Hindlimb muscle (tissue), 1 donor: ENCODE measurements at regions not wholly inside any gene's neighbourhood (a gene's known extent, or its start where the extent isn't known, plus 50 kb on each side); places are given as distances from the start of the nearest gene placed in this dataset.
A peak's percentile ranks its signal among the peaks of the same experiment; 100 is the strongest.
"Not testable (repeated sequence)": the region's sequence is repeated elsewhere in the genome, so short reads cannot be mapped to it uniquely, and the experiment has no call there.

ENCODE experiments used
- DNase-seq: peaks from one replicate; pipeline ENCODE4 v3.0.0-alpha.2; 2013

GRCh38 chr16:31581065-31581464, 53.4 kb downstream of the AHSP start:
- not testable (repeated sequence) for DNase-seq

- not testable (repeated sequence) for DNase-seq
Observed at GRCh38 chr16:31601737-31602384, 74.2 kb downstream of the AHSP start.

- no peak for DNase-seq
Observed at GRCh38 chr16:31618130-31618529, 90.4 kb downstream of the AHSP start.

GRCh38 chr16:31636433-31636832, 108.7 kb downstream of the AHSP start:
- DNase-seq: no peak

DNA sequence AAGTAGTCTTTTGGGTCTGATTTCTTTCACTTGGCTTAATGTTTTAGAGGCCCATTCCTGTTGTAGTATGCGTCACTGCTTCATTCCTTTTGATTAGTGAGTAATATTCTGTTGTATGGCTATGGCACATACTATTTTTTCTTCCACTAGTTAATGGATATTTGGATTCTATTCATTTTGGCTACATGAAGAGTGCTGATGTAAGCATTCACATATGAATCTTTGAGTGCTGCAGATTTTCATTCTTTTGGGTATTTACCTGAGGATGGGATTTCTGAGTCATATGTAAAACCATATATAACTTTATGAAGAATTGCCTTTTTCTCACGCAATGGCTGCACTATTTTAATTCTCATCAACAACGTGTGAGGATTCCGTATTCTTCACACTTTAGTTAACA, 113.6 kb downstream of the AHSP start:
- DNase-seq: no peak

DNA sequence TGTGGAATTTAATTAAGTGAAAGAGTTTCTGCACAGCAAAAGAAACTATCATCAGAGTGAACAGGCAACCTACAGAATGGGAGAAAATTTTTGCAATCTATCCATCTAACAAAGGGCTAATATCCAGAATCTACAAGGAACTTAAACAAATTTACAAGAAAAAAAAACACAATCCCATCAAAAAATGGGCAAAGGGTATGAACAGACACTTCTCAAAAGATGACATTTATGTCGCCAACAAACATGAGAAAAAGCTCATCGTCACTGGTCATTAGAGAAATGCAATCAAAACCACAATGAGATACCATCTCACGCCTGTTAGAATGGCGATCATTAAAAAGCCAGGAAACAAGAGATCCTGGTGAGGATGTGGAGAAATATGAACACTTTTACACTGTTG, 128.0 kb downstream of the AHSP start:
- DNase-seq: not testable (repeated sequence)

DNA sequence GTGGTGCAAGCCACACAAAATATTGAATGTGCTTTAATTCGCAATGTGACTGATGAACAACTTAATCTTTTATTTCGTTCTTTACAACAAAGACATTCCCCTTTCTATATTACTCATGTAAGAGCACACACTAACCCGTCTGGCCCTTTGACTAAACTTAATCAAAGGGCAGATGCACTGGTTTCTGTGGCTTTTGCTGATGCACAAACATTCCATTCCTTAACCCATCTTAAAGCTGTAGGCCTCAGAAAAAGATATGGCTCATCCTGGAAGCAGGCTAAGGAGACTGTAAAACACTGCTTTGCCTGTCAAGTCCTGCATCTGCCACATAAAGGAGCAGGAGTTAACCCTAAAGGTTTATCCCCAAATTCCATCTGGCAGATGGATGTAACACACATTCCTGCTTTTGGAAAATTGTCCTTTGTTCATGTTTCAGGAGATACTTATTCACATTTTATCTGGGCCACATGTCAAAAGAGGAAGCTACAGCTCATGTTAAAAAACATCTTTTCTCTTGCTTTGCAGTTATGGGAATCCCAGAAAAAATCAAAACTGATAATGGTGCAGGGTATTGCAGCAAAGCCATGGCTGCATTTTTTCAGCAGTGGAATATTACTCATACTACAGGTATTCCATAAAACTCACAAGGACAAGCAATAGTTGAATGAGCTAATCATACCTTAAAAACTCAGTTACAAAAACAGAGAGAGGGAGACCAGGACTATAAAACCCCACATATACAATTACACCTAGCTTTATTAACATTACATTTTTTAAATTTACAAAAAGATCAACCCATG, 137.2 kb downstream of the AHSP start:
- no peak for DNase-seq

- DNase-seq: no peak
Observed at GRCh38 chr16:31674686-31675085, 147.0 kb downstream of the AHSP start.

DNA sequence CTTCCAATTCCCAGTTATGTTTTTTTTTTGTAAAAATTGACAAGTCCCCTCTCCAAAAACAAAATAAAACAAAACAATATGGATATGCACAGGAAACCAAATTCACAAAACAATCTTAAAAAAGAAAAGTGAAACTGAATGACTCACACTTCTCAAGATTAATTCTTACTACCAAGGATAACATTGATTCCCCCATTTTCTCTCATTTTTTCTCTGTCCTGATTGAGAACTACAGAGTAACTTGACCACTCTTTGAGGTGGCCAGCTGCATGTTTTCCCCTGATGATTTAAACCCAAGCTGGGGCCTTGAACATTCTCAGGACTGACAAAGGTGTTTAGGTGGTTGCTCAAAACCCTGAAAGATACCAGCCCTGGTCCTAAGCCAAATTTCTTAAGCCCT, 149.0 kb downstream of the AHSP start:
- no peak for DNase-seq

DNA sequence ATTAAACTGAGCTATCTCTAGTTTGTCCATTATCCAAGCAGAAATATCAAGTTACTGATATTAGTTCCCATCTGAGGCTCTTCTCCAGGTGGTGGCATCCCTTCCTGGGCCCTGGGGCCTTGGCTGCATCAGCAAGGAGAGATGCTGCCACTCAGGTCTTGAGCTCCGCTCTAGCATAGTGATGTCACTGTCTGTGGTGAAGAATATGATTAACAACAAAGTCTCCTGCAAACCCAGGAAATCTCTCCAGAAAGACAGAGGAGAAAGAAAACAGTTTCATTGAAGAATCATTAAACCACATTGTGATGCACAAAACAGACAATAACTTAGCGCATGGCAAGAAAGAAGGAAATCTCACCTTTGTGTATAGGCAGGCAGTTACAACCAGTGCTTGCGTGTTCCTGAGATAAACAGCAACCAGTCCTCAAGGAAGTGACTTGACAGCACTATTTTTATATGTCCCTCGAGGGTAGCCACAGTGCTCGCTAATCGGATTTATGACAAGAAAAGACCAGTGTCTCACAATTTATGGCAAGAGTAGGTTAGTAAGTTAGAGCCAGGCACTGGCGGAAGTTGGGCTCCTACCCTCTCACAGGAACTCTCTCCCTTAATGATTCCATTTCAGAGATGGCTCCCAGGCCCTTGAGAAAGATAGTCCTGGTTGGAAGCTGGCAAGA, 151.1 kb downstream of the AHSP start:
- DNase-seq: no peak

DNA sequence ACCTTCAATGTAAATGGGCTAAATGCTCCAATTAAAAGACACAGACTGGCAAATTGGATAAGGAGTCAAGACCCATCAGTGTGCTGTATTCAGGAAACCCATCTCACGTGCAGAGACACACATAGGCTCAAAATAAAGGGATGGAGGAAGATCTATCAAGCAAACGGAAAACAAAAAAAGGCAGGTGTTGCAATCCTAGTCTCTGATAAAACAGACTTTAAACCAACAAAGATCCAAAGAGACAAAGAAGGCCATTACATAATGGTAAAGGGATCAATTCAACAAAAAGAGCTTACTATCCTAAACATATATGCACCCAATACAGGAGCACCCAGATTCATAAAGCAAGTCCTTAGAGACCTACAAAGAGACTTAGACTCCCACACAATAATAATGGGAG, 161.6 kb downstream of the AHSP start:
- not testable (repeated sequence) for DNase-seq

GRCh38 chr16:31692338-31692737, 164.6 kb downstream of the AHSP start:
- not testable (repeated sequence) for DNase-seq

DNA sequence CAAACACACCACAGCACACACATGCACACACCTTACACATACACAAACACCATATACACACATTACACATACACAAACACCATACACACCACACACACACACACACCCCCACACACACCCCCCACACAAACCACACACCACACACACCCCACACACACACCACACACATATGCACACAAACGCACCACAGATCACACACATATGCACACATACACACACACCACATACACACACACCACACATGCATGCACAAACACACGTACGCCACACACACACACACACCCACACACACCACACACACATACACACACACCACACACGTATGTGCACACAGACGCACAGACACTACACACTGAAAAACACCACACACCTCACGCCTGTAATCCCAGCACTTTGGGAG, 166.0 kb downstream of the AHSP start:
- DNase-seq: no peak

- DNase-seq: no peak
Observed at GRCh38 chr16:31694461-31694860, 166.8 kb downstream of the AHSP start.

- no peak for DNase-seq
Observed at GRCh38 chr16:31695667-31696066, 168.0 kb downstream of the AHSP start.

- no peak for DNase-seq
Observed at GRCh38 chr16:31696968-31697743, 169.5 kb downstream of the AHSP start.

GRCh38 chr16:31697744-31698125, 170.0 kb downstream of the AHSP start:
- no peak for DNase-seq

DNA sequence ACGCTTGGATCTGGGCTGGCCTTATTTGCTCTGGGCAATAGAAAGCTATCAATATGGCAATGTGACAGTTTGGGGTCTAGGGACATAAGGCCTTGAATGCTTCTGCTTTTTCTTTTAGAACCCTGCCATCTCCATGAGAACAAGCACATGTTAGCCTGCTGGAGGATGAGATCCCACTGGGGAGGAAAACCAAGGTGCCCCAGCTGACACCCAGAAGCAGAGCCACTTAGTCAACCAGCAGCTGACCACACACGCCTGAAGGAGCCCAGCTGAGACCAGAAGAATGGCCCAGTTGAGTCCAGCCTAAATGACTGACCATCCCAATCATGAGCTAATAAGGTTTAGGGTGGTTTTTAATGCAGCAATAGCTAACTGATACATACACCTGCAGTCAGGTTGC, 171.2 kb downstream of the AHSP start:
- no peak for DNase-seq

DNA sequence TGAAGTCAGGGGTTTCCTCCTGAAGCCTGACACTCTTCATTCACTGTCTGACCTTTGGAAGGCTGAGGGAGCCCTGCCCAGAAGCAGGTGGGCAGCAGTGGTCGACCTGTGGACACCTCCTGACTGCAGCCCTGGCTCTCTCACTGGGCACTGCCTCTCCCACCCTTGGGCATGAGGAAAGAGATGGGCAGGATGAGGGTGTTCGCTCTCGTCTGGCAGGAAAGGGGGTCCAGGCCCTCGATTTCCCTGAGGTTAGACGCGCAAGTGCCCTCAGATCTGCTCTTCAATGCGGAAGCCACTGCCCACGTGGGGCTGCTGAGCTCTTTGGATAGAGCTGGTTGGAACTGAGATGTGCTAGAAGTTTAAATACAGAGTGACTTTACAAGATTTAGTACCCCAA, 171.9 kb downstream of the AHSP start:
- DNase-seq: no peak

GRCh38 chr16:31700200-31700529, 172.5 kb downstream of the AHSP start:
- DNase-seq: no peak

DNA sequence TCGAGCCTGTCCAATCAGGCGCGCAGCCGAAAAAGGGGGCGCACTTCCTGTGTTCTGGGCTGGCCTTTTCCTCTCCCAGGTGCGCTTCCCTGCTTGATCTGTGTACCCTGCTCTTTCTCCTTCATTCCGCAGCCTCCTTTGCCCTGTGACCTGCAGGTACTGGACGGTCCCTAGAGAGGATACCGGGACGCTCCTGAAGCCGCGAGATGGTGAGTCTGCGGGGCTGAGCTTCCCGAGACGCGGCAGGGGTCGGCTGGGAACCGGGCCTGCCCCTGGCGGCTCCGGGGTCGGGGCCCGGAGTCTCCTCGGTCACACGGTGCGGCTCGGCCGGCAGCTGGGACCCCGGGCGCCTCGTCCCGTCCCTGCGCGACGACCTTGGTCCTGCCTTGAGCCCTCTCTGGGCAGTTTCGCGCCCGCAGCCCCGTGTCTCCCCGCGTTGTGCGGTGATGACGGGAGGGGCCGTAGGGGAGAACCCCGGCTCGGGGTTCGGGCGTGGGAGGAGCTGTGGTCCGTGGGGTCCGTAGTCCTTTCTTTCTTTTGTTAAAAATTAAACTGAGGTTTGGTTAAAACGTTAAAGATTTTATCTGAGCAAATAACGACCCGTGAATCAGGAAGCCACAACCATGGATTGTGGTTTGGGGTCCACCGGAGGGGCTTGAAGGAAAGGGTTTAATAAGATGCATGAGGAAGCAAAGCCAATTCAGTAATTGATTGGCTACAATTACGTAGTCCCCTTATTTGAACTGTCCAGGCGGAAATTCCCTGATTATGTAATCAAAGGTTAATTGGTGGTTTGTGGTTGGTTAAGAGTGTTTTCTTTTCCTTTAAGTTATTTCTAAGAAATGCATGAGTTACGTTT, 172.8 kb upstream of the ZNF267 start:
- peak; percentile 79 for DNase-seq

GRCh38 chr16:31701734-31702133, 171.9 kb upstream of the ZNF267 start:
- DNase-seq: no peak
